Fibroblast of skin of abdomen (primary cell): ENCODE measurements at regions not wholly inside any gene's neighbourhood (a gene's known extent, or its start where the extent isn't known, plus 50 kb on each side); places are given as distances from the start of the nearest gene placed in this dataset.
A peak's percentile ranks its signal among the peaks of the same experiment; 100 is the strongest.

ENCODE experiments used
- DNase-seq: peaks from one replicate; pipeline ENCODE4 v3.0.0-alpha.2; 2013

DNA sequence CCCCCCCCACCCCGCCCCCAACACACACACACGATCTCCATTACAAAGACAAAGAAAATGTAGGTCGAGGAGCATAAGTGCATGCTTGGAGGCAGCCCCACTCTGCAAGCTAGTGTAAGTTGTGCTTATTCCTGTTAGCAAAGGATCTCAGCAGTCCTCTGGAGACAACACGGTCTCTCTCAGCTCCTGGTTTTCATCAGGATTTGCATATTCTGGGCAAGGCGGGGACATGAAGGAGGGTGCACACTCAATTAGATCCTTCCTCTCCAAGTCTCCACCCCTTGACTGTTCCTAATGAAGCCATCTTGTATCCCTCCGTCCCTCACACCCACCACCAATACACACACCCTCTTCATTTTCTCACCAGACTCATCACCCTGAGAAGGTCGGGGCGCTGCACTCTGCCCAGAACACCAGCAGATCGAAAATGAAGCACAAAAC lies 63.8 kb downstream of the MRPL46 start:
- DNase-seq: peak; percentile 28

DNA sequence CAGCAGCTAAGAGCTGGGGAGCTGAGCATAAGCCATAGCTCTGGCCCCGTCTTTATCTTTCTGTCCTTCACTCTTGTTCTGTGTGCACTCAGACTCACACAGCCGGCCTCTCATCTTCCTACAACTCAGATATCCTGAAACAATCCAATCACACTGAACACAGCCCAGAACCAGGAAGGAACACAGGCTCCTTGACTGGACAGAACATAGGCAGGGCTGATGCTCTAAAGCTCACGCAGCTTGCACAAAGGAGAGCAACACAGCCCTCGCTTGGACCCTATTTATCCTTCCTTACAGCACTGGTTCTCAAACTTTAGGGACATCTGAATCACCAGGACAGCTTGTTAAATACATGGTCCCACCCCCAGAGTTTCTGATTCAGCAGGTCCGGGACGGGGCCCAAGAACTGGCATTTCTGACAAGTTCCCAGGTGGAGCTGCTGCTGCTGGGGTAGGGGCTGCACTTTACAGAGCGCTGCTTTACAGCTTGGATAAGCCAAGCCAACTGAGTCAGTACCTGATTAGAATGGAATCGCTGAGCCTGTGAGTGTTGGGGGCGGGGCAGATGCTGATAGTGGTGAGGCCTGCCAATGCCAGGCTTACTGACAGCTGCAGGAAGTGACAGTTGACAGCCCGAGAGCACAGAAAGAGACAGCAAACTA lies 65.1 kb downstream of the MRPL46 start:
- DNase-seq: no peak

DNA sequence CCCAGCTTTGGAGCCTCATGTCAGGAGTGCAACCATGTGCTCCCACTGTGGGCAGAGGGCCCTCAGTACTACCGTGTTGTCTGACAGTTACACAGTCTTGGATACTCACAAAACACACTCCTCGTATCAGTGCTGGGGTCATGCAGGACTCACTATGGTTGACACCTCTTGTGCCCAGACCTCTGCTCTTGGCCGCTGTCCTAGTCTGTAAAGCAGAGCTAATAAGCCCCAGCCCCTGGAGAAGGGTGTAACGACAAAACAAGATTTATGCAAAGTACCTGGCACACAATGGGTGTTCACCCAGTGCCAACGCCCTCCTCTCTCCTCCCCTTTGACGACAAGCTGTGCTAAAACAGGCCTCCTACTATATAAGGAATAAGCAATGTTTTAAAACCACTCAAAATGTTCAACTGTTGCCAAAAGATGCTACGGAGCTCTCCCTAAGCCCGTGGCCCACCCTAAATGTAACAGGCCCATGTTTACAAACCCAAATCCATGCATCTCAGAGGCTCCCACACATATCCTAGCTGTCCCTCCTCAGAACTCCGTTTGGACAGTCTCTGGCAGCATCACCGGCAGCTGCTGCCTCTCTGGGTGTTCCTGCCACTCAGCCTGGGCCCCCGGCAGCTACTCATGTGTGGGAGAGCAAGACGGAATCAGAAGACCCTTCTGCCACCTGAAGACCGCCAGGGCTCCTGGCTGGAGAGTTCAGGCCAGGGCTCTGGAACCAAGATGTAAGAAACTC lies 65.8 kb downstream of the MRPL46 start:
- DNase-seq: no peak

DNA sequence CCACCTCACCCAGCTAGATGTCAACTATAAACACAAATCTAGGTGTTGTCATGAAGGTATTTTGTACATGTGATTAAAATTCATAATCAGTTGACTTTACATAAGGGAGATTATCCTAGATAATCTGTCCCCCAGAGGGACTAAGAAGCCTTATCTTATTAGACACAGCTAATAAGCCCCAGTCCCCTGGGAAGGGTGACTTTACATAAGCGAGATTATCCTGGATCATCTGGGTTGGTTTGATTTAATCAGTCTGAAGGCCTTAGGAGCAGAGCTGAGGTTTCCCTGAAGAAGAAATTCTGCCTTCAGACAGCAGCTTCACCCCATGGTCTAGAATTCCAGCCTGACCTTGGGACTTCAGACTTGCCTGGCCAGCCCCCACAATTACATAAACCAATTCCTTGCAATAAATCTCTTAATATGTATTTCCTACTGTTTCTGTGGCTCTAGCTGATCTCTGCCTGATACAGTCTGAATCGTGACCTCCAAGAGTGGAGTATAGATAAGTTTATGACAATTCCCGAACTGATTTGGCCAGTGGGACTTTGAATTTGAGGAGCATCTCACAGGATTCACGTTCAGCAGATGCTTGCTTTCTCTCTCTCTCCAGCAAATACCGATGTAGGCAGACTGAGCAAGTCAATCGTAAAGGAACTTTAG lies 66.5 kb downstream of the MRPL46 start:
- no peak for DNase-seq

DNA sequence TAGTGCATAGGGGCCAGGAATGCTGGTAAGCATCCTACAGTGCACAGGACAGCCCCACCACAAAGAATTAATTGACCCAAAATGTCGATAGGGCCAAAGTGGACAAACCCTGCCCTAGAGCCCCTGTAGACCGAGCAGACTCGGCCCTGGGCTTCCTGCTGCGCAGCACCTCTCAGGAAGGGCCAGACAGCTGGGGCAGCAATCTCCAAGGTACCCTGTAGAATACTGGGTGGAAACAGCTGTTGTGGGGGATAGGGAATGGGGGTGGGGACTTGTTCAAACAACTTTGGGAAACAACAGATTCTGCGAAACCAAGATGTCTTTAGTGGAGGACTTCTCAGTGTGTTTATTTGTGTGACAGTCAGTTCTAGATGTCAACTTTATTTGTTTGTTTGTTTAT lies 67.1 kb downstream of the MRPL46 start:
- no peak for DNase-seq

DNA sequence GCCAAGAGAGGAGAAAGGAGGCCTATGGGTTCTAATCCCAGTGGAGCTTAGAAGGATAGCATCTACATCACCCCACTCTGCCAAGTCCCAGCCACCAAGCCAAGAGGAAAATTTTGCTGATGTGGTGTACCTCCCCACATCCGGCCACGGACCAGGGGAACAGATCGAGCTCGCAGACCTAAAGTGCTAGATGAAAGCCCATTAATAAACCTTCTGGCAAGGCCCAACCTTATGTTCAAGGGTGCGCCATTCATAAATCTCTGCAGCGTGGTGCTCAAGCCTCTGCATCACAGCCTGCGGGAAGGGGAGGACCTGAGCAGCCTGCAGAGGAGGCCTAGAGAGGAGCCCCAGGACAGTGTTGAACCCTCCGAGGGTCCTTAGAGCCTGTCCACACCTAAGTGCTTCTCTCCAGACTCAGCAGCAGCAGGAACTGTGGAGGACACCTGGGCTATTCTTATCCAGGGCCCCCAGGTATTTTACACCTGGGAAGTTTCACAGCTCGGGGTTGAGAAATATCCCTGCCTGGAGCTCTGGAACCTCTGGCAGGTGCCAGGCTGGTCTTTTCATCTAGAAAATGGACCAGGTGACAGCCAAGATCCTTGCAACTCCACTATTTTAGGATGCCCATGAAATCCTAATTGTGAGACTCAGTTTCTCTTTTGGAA lies 68.0 kb downstream of the MRPL46 start:
- DNase-seq: no peak

DNA sequence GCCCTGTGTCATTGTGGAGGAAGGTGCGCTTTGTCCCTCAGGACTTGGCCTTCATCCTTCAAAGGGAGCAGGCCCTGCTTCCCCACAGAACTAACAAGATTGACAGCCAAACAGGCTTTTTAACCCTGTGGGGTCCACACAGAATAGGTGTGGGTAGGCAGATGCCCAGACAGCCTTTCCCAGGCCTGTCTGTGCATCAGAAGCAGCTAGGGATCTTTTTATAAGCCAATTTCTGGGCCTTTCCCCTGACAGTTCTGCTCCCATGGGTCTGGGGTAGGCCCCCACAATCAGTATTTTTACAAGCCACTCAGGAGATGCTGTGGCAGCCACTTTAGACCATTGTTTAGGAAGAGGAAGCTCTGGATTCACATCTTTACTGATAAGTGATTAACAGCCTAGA lies 69.2 kb downstream of the MRPL46 start:
- no peak for DNase-seq

DNA sequence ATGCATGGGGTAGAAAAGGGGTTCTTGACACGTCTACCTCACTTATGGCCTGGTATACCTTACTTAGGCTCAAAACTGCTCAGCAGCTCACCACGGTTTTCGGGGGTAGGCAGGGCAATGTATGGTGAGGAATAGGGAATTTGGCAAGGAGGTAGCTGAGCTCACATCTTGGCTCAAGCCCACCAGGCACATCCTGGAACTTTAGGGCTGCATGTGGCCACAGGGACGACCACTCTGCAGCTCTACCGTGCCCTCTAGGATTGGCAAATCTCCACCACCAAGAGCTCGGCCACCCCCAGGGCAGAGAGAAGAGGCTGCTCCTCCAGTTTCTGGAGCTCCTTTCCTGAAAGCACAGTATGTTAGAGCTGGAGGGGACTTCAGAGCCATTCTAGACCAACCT lies 69.7 kb downstream of the MRPL46 start:
- DNase-seq: no peak

DNA sequence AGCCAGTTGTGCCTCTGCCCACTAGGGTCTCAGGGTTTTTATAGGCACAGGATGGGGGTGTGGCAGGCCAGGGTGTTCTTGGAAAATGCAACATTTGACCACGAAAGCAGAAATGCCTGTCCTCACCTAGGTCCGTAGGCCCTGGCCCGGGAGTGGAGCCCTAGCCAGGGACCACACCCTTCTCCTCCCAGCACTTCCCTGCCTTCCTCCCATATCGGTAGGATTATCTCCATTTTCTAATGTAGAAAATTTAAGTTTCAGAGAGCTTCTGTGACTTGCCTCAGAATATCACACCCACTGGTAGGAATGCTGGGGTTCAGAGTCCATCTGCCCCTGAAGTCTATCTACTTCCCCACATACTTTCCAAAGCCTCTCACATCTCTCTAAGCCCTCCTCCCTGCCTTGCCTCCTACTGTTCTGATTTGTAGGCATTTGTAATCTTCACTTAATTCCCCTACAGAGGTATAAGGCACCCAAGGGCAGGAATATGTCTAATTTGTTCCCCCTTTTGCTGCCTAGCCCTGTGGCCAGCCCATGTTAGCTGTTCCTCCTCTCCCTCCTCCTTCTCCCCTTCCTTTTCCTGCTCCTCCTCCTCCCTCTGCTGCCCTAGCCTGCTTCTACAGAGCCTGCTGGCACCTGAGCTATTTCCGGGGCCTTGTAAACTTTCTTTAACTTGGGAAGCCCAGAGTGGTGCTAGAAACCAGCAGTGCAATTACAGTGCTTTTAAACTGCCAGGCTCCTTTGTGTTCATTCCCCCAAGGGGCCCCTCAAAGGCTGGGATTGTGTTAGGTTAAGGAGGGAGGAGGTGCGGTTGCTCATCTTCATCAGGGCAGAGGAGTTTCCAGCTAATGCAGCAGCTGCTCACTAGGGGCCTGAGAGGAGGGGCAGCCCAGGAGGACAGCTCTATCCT lies 71.1 kb downstream of the MRPL46 start:
- no peak for DNase-seq

DNA sequence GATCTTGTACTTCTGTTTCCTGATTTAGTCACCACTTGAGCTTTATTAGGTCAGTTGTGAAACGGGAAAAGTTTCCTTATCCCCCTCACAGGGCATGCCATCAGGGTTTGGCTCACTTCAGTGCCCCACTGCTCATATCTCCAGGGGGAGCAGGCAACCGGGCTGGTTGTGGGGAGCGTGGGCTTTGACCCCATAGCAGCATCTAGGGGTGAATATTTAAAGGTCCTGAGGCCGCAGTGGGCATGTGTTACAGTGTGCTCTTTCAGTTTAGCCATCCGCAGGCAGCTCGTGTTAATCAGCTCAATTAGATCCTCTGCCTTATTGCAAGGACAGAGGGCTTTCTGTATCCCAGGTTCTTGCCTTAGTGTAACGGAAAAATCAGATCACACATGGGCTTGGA lies 71.9 kb downstream of the MRPL46 start:
- no peak for DNase-seq

DNA sequence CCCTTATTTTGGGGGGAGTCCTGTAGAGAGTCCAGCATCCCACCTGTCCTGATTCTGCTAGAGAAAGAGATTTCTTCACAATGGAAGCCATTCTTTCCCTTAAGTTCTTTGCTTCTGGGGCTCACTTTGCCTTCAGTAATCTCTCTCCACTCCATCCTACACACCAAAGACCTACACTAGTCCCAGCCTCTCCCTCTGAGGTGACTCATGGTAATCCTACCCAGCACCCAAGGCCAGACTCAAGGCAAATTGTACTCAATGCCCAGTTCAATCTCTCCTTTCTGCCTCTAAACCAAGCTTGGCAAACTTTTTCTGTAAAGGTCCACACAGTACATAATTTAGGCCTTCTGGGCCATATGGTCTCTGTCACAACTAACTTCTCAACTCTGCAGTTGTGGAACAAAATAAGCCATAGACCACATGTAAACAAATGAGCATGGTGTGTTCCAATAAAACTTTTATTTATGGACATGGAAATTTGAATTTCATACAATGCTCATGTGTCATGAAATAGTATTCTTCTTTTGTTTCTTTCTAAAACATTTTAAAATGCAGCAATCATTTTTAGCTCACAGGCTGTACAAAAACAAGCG lies 72.5 kb downstream of the MRPL46 start:
- no peak for DNase-seq

DNA sequence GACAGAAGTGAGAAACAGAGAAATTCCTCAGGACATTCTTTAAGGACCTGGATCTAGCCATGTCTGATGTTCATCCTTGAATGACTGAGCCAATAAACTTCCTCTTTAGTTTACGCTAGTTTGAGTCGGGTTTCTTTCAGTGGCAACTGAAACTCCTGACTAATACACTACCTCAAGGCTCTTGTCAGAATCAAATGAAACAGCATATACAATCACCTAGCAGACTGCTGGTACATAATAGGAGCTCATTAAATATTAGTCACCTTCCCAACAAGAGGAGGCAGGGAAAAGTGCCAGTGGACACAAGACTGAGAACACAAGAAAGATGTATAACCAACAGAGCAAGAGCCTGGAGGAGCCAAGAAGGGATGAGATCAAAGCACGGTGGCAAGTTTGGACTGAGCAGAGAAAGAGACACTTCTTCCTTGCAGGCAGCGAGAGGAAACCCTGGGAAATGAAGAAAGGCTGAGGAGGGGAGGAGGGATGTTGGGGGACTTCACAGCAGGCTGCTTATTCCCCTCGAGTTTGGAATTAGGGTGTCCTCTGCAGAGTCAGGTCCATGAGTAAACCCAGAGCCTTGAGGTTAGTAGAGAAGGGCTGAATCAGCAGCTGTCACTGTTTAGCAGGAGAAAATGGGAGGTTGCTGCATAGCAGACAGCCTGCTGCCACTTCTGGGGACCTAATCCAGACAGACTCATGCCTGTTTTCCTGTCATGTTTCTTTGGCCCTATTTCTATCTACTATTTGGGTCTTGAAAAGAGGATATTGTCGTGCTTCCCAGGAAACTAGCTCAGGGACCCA lies 73.3 kb downstream of the MRPL46 start:
- no peak for DNase-seq

DNA sequence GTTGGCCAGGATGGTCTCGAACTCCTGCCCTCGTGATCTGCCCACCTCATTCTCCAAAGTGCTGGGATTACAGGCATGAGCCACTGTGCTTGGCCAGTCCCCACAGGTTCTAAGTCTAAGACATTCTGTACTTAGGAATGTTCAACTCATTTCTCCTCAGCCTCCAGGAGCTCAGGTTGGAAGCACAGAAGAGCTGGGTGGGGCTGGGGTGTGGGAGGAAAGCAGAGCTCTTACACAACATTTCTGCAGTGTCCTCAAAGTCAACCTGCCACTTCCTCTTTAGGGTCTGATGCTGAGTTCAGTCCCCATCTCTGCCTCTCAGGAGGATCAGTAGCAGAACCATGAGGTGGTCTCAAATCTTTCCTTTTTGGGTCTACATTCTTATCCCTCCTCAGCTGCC lies 75.5 kb downstream of the MRPL46 start:
- no peak for DNase-seq

DNA sequence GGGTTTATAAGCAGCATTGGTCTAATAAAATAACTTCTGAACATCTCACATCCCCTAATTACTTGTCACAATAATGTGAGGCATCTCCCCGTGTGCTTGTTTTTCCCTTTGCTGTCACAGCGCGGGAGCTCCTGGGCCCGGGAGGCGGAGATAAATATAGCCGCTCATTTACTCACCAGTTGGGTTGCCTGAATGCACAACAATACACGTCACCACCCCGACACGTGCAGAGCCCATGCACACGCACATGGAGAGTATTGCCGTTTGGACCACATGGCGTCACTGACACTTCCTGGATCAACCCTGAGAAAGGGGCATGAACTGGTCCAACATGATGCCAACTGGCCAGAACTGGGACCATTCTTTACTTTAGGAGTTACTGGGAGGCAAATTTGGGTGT lies 76.2 kb downstream of the MRPL46 start:
- no peak for DNase-seq

DNA sequence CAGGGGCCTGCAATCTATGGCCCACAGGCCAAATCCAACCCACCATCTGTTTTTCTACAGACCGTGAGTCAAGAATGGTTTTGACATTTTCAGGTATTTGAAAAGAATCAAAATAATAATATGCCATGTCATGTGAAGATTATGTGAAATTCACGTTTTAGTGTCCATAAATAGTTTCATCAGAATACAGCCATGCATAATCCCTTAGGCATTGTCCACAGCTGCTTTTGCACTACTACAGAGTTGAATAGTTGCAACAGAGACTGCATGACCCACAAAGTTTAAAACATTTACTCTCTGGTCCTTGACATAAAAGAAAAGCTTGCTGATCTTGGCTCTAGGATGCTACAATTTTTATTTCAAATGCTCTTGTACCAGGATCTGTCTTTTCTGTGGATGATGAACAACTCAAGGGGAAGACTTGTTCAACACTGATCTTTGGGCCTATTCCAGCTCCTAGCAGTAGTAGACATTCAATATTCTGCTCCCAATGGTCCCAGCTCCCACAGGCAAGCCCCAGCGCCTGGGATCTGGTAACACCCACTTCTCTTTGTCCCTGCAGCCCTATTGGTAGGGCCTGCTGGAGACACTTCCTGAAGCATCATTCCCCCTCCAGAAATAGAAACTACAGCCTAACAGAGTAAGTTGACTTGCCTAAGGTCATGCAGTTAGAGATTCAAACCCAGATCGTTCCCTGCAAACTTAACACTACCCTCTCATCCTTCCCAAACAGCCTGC lies 76.9 kb downstream of the MRPL46 start:
- no peak for DNase-seq

DNA sequence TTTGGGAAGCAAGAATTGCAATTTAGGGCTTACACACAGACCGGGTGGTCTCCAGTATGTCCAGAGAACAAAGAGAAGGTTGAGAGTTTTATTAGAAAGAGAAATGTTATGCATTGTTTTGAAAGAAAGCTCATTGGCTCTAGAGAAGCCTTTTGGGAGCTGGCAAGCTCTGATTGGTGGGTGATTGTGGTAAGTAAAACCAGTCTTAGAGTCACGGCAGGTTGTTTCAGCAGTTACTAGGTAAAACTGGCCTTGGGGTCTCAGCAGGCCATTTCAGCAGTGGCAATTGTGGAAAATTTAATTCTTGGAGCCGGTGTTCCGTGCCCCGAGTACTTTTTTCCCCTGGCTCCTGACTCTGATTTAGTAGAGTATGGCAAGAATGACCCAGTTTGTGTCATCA lies 78.1 kb downstream of the MRPL46 start:
- no peak for DNase-seq

DNA sequence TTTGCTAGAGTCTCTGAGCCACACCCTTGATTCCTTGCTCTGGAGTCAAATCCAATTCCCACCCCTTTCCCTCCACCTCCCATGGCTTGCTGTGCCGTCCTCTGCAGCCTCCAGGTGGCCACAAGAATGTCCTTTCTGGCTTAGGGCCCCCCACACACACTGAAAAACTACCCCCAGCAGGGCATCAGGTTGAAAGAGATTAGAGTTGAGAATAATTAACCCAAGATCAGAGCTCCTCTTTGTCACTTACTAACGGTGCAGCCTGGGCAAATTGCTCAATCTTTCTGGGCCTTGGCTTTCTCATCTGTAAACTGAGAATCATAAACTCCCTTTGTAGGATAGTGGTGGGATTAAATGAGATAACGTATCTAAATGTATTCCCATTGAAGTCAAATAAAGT lies 78.5 kb downstream of the MRPL46 start:
- no peak for DNase-seq

DNA sequence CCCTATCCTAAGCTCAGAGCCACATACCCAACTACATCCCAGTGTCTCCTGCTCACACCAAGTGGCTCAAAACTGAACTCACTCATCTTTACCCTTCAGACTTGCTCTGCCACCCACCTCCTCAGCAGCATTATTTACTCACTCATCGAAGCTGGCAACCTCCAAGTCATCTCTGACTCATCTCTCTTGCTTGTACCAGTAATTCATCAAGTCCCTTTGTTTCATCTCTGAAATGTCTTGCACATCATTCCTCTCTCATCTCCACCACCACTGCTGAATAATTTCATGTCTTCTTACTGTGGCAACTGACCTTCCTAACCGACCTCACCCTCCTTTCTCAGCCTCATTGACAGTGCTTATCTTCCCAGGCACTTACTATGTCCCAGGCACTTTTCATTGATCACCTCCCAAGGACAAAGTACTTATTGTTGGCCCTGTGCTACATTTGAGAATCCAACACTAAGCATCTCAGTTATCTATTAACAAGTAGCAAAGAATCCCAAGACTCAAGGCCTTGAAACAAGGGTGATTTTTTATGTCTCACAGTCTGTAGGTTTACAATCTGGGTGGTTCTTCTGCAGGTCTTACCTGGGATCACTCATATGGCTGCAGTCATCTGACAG lies 82.0 kb downstream of the MRPL46 start:
- peak; percentile 52 for DNase-seq

DNA sequence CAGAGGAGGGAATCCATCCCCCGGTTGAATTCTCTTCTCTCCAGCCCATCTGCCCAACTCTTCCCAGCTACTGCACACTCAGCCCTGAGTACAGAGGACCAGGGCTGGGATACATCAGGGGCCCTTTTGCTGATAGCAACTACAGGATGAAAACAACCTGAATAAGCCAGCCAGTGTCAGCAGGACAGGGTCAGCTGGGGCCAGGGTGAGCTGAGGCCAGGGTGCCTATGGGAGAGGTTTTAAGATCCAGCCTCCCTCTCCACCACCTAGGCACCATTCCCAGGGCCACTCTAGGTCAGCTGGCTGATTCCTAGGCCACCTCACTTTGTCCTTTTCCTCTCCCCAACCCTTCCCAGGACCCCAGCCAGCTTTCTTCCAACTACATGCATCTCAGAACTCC lies 83.8 kb downstream of the MRPL46 start:
- DNase-seq: no peak

DNA sequence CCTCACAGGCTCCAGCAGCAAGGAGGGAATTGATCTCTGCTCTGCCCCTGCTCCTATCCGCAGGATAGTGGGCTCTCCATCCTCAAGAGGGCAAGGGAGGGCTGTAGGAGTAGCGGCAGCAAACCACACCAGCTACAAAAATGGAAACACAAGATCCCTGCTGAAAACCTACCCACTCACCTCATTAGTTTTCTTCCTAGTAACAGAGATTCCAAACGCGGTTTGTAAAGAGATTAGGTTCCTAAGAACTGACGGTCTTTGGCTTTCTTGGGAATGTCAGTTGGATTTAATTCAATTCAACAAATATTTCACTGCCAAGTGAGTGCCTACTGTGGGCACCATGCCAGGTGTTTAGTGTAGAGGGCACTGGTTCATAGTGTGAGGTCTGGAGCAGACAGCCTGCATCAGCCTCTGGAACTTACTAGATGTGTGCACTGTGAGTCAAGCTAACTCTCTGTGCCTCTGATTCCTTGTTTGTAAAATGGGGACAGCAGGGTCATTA lies 84.7 kb downstream of the MRPL46 start:
- no peak for DNase-seq
